GM18870 (cell line): ENCODE measurements at regions not wholly inside any gene's neighbourhood (a gene's known extent, or its start where the extent isn't known, plus 50 kb on each side); places are given as distances from the start of the nearest gene placed in this dataset.

ENCODE experiments used
- ATAC-seq: cut with Tn5 transposase; IDR thresholded peaks from one replicate; pipeline ENCODE4 v1.9.1; 2021; ENCODE audit warnings: moderate library complexity; ENCODE audit not compliant: unreplicated experiment

- ATAC-seq, result no peak
Measured at GRCh38 chr16:86389566-86390328, 120.6 kb upstream of the FOXF1 start.

- no peak for ATAC-seq
Measured at GRCh38 chr16:86390335-86390734, 120.0 kb upstream of the FOXF1 start.

GRCh38 chr16:86391486-86391885 is 118.8 kb upstream of the FOXF1 start:
- ATAC-seq, result no peak

- no peak for ATAC-seq
Measured at GRCh38 chr16:86391984-86392383, 118.3 kb upstream of the FOXF1 start.

GRCh38 chr16:86392436-86393152 is 117.7 kb upstream of the FOXF1 start:
- ATAC-seq, result no peak

- ATAC-seq, result no peak
Measured at GRCh38 chr16:86393907-86394626, 116.3 kb upstream of the FOXF1 start.

- ATAC-seq, result no peak
Measured at GRCh38 chr16:86395477-86395876, 114.8 kb upstream of the FOXF1 start.

- no peak for ATAC-seq
Measured at GRCh38 chr16:86396422-86396821, 113.9 kb upstream of the FOXF1 start.

- no peak for ATAC-seq
Measured at GRCh38 chr16:86396901-86397311, 113.4 kb upstream of the FOXF1 start.

- ATAC-seq, result no peak
Measured at GRCh38 chr16:86398201-86398600, 112.1 kb upstream of the FOXF1 start.

GRCh38 chr16:86398622-86399021 is 111.7 kb upstream of the FOXF1 start:
- ATAC-seq, result no peak

GRCh38 chr16:86401126-86401525 is 109.2 kb upstream of the FOXF1 start:
- no peak for ATAC-seq

- ATAC-seq, result no peak
Measured at GRCh38 chr16:86403085-86403484, 107.2 kb upstream of the FOXF1 start.

GRCh38 chr16:86403541-86404163 is 106.7 kb upstream of the FOXF1 start:
- ATAC-seq, result no peak

- ATAC-seq, result no peak
Measured at GRCh38 chr16:86404678-86405077, 105.6 kb upstream of the FOXF1 start.

GRCh38 chr16:86405319-86405718 is 105.0 kb upstream of the FOXF1 start:
- no peak for ATAC-seq

GRCh38 chr16:86406056-86406455 is 104.3 kb upstream of the FOXF1 start:
- ATAC-seq, result no peak

- ATAC-seq, result no peak
Measured at GRCh38 chr16:86408685-86409084, 101.6 kb upstream of the FOXF1 start.

GRCh38 chr16:86410081-86410480 is 100.2 kb upstream of the FOXF1 start:
- no peak for ATAC-seq

- ATAC-seq, result no peak
Measured at GRCh38 chr16:86410529-86410928, 99.8 kb upstream of the FOXF1 start.

- no peak for ATAC-seq
Measured at GRCh38 chr16:86411897-86412296, 98.4 kb upstream of the FOXF1 start.
